GM23248 (cell line): ENCODE measurements at regions not wholly inside any gene's neighbourhood (a gene's known extent, or its start where the extent isn't known, plus 50 kb on each side); places are given as distances from the start of the nearest gene placed in this dataset.

Source experiments
- DNase-seq: peaks from one replicate; pipeline ENCODE4 v3.0.0-alpha.2; 2015
- H2AFZ ChIP-seq: fragments of 200-600 bp; sonication (generic); 2 replicates; pipeline ENCODE4 v1.6.1; 2016; ENCODE audit warnings: antibody characterized with exemption
- H3F3A ChIP-seq: fragments of 200-600 bp; sonication (generic); 2 replicates; pipeline ENCODE4 v1.6.1; 2016; ENCODE audit warnings: mild to moderate bottlenecking, antibody characterized with exemption, mixed run types; ENCODE audit not compliant: insufficient read depth
- H3K27ac ChIP-seq: fragments of 200-600 bp; sonication (generic); 2 replicates; pipeline ENCODE4 v1.5.1; 2016; ENCODE audit warnings: mild to moderate bottlenecking
- H3K27me3 ChIP-seq: fragments of 200-600 bp; sonication (generic); replicated peaks from 2 replicates; pipeline ENCODE4 v1.6.1; 2016; ENCODE audit warnings: mild to moderate bottlenecking; ENCODE audit not compliant: insufficient read depth
- H3K36me3 ChIP-seq: fragments of 200-600 bp; sonication (generic); 2 replicates; pipeline ENCODE4 v1.6.1; 2016; ENCODE audit warnings: low read depth, mild to moderate bottlenecking
- H3K4me1 ChIP-seq: fragments of 200-600 bp; sonication (generic); 2 replicates; pipeline ENCODE4 v1.6.1; 2016; ENCODE audit warnings: mild to moderate bottlenecking; ENCODE audit not compliant: insufficient read depth
- H3K4me2 ChIP-seq: fragments of 200-600 bp; sonication (generic); one replicate; pipeline ENCODE4 v1.6.1; 2016; ENCODE audit warnings: mild to moderate bottlenecking; ENCODE audit not compliant: unreplicated experiment
- H3K4me3 ChIP-seq: fragments of 200-600 bp; sonication (generic); 2 replicates; pipeline ENCODE4 v1.5.1; 2016; ENCODE audit warnings: mild to moderate bottlenecking
- H3K79me2 ChIP-seq: fragments of 200-600 bp; sonication (generic); 2 replicates; pipeline ENCODE4 v1.6.1; 2016; ENCODE audit warnings: mild to moderate bottlenecking; ENCODE audit not compliant: insufficient read depth
- H3K9ac ChIP-seq: fragments of 200-600 bp; sonication (generic); 2 replicates; pipeline ENCODE4 v1.6.1; 2016; ENCODE audit warnings: mild to moderate bottlenecking
- H3K9me2 ChIP-seq: fragments of 200-600 bp; sonication (generic); 2 replicates; pipeline ENCODE4 v1.6.1; 2016; ENCODE audit warnings: mixed run types, mild to moderate bottlenecking, moderate library complexity; ENCODE audit not compliant: insufficient read depth
- H3K9me3 ChIP-seq: fragments of 200-600 bp; sonication (generic); one replicate; pipeline ENCODE4 v1.6.1; 2017; ENCODE audit warnings: low read depth
- H4K20me1 ChIP-seq: fragments of 200-600 bp; sonication (generic); 2 replicates; pipeline ENCODE4 v1.6.0; 2016; ENCODE audit not compliant: insufficient read depth
- EZH2 ChIP-seq: fragments of 200-600 bp; sonication (generic); IDR thresholded peaks from 2 replicates; pipeline ENCODE4 v1.6.1; 2018; ENCODE audit warnings: antibody characterized with exemption, mild to moderate bottlenecking; ENCODE audit not compliant: insufficient read depth, poor library complexity, severe bottlenecking
- EZH2phosphoT487 ChIP-seq: fragments of 200-600 bp; sonication (generic); IDR thresholded peaks from 2 replicates; pipeline ENCODE4 v1.6.1; 2018; ENCODE audit warnings: antibody characterized with exemption, moderate library complexity, mild to moderate bottlenecking, low read depth; ENCODE audit not compliant: insufficient read depth
- WGBS, 2 experiments: methylation state at CpG; one replicate each; pipeline ENCODE4 v1.1.6; 2015 to 2017; ENCODE audit warnings: low lambda C conversion rate in 2 of 2, low coverage in 1 of 2; ENCODE audit errors: missing lambda C conversion rate in 2 of 2; 5-methylcytosine and 5-hydroxymethylcytosine counted together
- in situ Hi-C: fragments of 300-500 bp; cut with MboI; formaldehyde crosslinking; loops from 2 replicates; pipeline ENCODE4 v1.15.0; 2020

DNA sequence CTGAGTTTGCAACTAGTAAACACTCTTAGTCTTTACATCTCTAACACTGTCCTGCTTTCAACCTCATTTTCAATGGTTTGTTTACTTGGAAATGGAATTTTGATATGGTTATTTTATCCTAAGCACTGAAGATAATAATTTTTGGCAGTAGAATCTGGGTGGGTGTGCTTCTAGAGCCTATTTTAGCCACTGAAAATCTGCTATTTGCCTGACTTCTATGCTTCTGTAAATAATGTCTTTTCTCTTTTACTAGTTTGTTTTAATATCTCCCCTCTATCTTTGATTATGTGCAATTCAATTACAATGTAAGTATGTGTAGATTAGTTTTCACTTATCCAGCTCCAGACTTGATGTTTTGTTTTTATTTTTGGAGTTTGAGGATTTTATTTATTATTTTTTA, 197.5 kb downstream of the TUSC1 start:
- Histone ChIP-seq H3K4me2 (no peak overlapping the region), H3K4me1 (no peaks in the 10 kb centered on the region), H3K36me3 (no peaks in the 10 kb centered on the region), H3K79me2 (no peaks in the 10 kb centered on the region), H3K9me3 (no peaks in the 10 kb centered on the region), H3K9ac (no peak overlapping the region), H4K20me1 (no peaks in the 10 kb centered on the region), H3K4me3 (no peak overlapping the region), H3K27me3 (no peaks in the 10 kb centered on the region), H3F3A (no peaks in the 10 kb centered on the region), H3K9me2 (no peaks in the 10 kb centered on the region), H3K27ac (no peak overlapping the region), H2AFZ (no peak overlapping the region)
- TF ChIP-seq EZH2 (no peak), EZH2phosphoT487 (no peak)
- in situ Hi-C loops = no loop called here
- DNase-seq = no peak

DNA sequence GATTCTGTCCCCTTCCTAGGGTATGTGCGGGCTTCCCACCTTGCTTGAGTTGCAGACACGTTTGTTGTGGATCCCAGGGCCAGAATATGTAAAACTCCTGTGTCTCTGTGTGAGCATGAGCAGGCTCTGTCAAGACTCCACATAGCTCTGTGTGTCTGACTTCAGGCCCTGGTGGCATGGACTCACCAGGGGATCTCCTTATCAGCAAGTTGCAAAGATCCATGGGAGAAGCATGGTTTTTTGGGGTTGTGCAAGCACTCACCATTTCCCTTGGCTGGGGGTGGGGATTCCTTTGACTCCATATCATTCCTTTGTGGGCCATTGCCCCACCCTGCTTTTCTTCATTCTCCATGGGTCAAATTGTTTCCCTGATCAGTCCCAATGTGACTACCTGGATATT, 205.6 kb downstream of the TUSC1 start:
- no peak overlapping the region for H3K27ac ChIP-seq
- no peaks in the 10 kb centered on the region for H3K27me3 ChIP-seq
- no peak overlapping the region for H3K4me2 ChIP-seq
- in situ Hi-C loops = no loop called here
- TF ChIP-seq EZH2phosphoT487 = no peak
- no peak for TF ChIP-seq EZH2
- H3K4me3 ChIP-seq = no peak overlapping the region
- no peaks in the 10 kb centered on the region for H3K79me2 ChIP-seq
- no peaks in the 10 kb centered on the region for H3K9me2 ChIP-seq
- no peak overlapping the region for H2AFZ ChIP-seq
- no peaks in the 10 kb centered on the region for H3F3A ChIP-seq
- DNase-seq = no peak
- H4K20me1 ChIP-seq = no peaks in the 10 kb centered on the region; the same call in 1 of the 2 replicates
- no peaks in the 10 kb centered on the region for H3K9me3 ChIP-seq
- H3K4me1 ChIP-seq = no peaks in the 10 kb centered on the region
- H3K36me3 ChIP-seq = no peaks in the 10 kb centered on the region
- WGBS, 2 experiments = 12 to 14% methylated on average over 2 of the region's 2 CpGs
- no peak overlapping the region for H3K9ac ChIP-seq

DNA sequence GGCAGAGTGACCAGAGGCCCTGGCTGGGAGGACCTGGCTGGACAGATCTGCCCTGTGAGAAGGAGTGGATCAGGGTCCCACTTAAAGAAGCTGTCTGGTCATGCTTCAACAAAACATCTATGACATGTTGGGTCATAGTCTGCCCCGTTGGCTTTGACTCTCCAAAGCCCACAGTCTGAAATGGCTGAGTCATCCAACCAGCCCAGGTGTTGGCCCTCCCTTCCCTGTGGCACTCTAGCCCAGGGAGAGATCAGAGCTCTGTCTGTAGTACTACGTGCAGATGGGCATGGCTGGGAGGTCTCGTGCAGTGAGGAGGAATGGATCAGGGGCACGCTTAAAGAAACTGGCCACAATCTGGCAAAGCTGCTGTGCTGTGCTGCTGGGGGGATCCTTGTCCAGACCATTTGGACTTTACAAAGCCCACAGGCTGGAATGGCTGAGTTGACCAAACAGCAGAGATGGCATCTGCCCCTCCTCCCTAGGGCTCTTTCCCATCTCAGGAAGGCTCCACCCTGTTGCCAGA, 206.1 kb downstream of the TUSC1 start:
- Histone ChIP-seq H3K4me3 (no peak overlapping the region), H2AFZ (no peak overlapping the region), H3K27me3 (no peaks in the 10 kb centered on the region), H3F3A (no peaks in the 10 kb centered on the region), H3K9me3 (no peaks in the 10 kb centered on the region), H4K20me1 (no peaks in the 10 kb centered on the region; the same call in 1 of the 2 replicates), H3K9me2 (no peaks in the 10 kb centered on the region), H3K27ac (no peak overlapping the region), H3K36me3 (no peaks in the 10 kb centered on the region), H3K4me1 (no peaks in the 10 kb centered on the region), H3K4me2 (no peak overlapping the region), H3K9ac (no peak overlapping the region), H3K79me2 (no peaks in the 10 kb centered on the region)
- WGBS, 2 experiments = 37% methylated on average over 4 of the region's 4 CpGs
- DNase-seq = no peak
- in situ Hi-C loops = no loop called here
- TF ChIP-seq EZH2 (no peak), EZH2phosphoT487 (no peak)

DNA sequence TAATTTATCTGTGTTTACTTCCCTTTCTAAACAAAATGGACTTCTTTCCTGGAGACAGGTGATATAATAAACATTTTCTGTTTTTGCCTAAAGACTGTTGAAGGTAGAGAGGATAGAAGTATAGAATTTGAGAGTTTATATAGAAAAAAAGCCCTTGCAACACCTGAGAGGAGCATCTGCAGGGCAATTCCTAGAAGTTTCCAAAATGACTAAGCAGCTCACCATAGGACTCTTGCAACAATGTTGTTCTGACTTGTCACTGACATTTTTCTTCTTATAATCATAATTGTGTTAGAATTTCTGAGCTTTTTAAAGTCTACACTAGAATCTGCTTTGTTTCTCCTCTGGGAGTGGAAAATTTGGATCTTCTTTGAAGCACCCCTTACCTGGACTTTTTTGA, 216.8 kb downstream of the TUSC1 start:
- H3K27ac ChIP-seq = no peak overlapping the region

DNA sequence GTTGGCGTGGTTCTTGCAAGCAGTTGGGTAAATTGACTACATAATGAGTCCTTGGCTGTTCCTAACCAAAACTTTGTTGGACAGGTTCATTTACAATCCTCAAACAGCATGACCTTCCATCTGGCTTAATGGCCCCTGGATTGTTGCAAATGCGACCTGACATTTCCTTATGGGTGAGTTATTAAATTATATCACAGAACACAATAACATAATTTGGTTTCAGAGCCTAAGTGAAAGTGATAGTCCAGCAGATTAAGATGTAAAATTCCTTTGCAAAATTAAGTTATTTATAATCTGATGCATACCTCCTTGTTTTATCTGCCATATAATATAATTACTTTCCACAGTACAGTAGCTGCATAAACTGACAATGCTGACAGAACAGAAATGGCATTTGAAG, 224.4 kb downstream of the TUSC1 start:
- H2AFZ ChIP-seq = no peak overlapping the region
- H3K9me3 ChIP-seq = no peaks in the 10 kb centered on the region
- no peaks in the 10 kb centered on the region for H3K9me2 ChIP-seq
- H3K4me2 ChIP-seq = no peak overlapping the region
- no peaks in the 10 kb centered on the region for H3K4me1 ChIP-seq
- no peaks in the 10 kb centered on the region for H3F3A ChIP-seq
- no peak overlapping the region for H3K27ac ChIP-seq
- TF ChIP-seq EZH2phosphoT487 (no peak), EZH2 (no peak)
- H3K79me2 ChIP-seq = no peaks in the 10 kb centered on the region
- no peaks in the 10 kb centered on the region for H3K27me3 ChIP-seq
- no peak overlapping the region for H3K4me3 ChIP-seq
- no peak overlapping the region for H3K9ac ChIP-seq
- no peaks in the 10 kb centered on the region for H3K36me3 ChIP-seq
- H4K20me1 ChIP-seq = no peaks in the 10 kb centered on the region
- no peak for DNase-seq
- in situ Hi-C loops = no loop called here
- WGBS, 2 experiments = 20 to 22% methylated on average over 2 of the region's 2 CpGs

More for the DNA sequence above, 216.8 kb downstream of the TUSC1 start:
- no peak for DNase-seq
- Histone ChIP-seq H3K4me2 (no peak overlapping the region), H4K20me1 (no peaks in the 10 kb centered on the region), H3K9me2 (no peaks in the 10 kb centered on the region), H3K4me3 (no peak overlapping the region), H3K36me3 (no peaks in the 10 kb centered on the region), H3K27me3 (no peaks in the 10 kb centered on the region), H3K4me1 (no peaks in the 10 kb centered on the region), H3F3A (no peaks in the 10 kb centered on the region), H3K9ac (no peak overlapping the region), H2AFZ (no peak overlapping the region), H3K79me2 (no peaks in the 10 kb centered on the region), H3K9me3 (no peaks in the 10 kb centered on the region)
- in situ Hi-C loops = no loop called here
- TF ChIP-seq EZH2phosphoT487 (no peak), EZH2 (no peak)
